Naive thymus-derived CD4-positive, alpha-beta T cell (primary cell): ENCODE measurements at regions not wholly inside any gene's neighbourhood (a gene's known extent, or its start where the extent isn't known, plus 50 kb on each side); places are given as distances from the start of the nearest gene placed in this dataset.
"Not testable (repeated sequence)": the region's sequence is repeated elsewhere in the genome, so short reads cannot be mapped to it uniquely, and the experiment has no call there.

Experiments
- ATAC-seq: fragments of 150-1000 bp; cut with Tn5 transposase; 2 replicates; pipeline ENCODE4 v1.10.0; 2021; ENCODE audit warnings: mild to moderate bottlenecking, moderate library complexity
- CTCF ChIA-PET: fragments of 350-600 bp; sonication (Branson Sonifier 250); formaldehyde crosslinking; loops from one replicate; lab custom pipeline; 2021; ENCODE audit warnings: antibody characterized with exemption; lab: Charles Lee
- POLR2A ChIA-PET: fragments of 350-600 bp; sonication (Branson Sonifier 250); formaldehyde crosslinking; loops from one replicate; lab custom pipeline; 2021; ENCODE audit warnings: antibody characterized with exemption, inconsistent platforms; lab: Charles Lee
- DNase-seq, 9 donors: peaks; one replicate each; pipeline versions ENCODE4 v3.0.0 to v3.0.0-alpha.2; 2020 to 2022; ENCODE audit warnings: mixed read lengths in 1 of 9
- H3K27ac ChIP-seq: one replicate; pipeline ENCODE4 v1.7.0; 2013; ENCODE audit warnings: mild to moderate bottlenecking, low read depth, low read length, moderate library complexity
- H3K27me3 ChIP-seq, 2 donors: one replicate each; pipeline ENCODE4 v1.7.0; 2013; ENCODE audit warnings: low read length in 2 of 2, mild to moderate bottlenecking in 2 of 2, moderate library complexity in 2 of 2; ENCODE audit not compliant: control insufficient read depth in 2 of 2, insufficient read depth in 2 of 2
- H3K36me3 ChIP-seq, 3 experiments: 1 replicate in 2 of 3; 2 replicates in 1 of 3; pipeline ENCODE4 v1.7.0; 2013; ENCODE audit warnings: low read length in 3 of 3, mild to moderate bottlenecking in 3 of 3, moderate library complexity in 1 of 3; ENCODE audit not compliant: insufficient read depth in 3 of 3, control insufficient read depth in 2 of 3
- H3K4me1 ChIP-seq, 2 donors: one replicate each; pipeline ENCODE4 v1.7.0; 2013; ENCODE audit warnings: low read length in 2 of 2, mild to moderate bottlenecking in 2 of 2, moderate library complexity in 1 of 2; ENCODE audit not compliant: control insufficient read depth in 2 of 2, insufficient read depth in 2 of 2
- H3K4me3 ChIP-seq: 2 replicates; pipeline ENCODE4 v1.7.0; 2013; ENCODE audit warnings: mild to moderate bottlenecking, low read length
- H3K9me3 ChIP-seq, 3 experiments: 1 replicate in 2 of 3; 2 replicates in 1 of 3; pipeline ENCODE4 v1.7.0; 2013; ENCODE audit warnings: low read length in 3 of 3; ENCODE audit not compliant: control insufficient read depth in 2 of 3
- H3K27ac Mint-ChIP-seq, 9 donors: one replicate each; pipeline ENCODE4 v1.8.0; 2020 to 2022; ENCODE audit warnings: mixed read lengths in 9 of 9, mild to moderate bottlenecking in 8 of 9, moderate library complexity in 5 of 9, inconsistent platforms in 2 of 9
- H3K27me3 Mint-ChIP-seq, 5 donors: one replicate each; pipeline ENCODE4 v1.8.0; 2021 to 2022; ENCODE audit warnings: mixed read lengths in 5 of 5, mild to moderate bottlenecking in 1 of 5
- H3K36me3 Mint-ChIP-seq, 5 donors: one replicate each; pipeline ENCODE4 v1.8.0; 2020 to 2022; ENCODE audit warnings: mixed read lengths in 5 of 5, mild to moderate bottlenecking in 3 of 5, inconsistent platforms in 1 of 5
- H3K4me1 Mint-ChIP-seq, 7 donors: one replicate each; pipeline ENCODE4 v1.8.0; 2020 to 2022; ENCODE audit warnings: mixed read lengths in 7 of 7, mild to moderate bottlenecking in 3 of 7, inconsistent platforms in 1 of 7
- H3K4me3 Mint-ChIP-seq, 10 donors: one replicate each; pipeline ENCODE4 v1.8.0; 2020 to 2022; ENCODE audit warnings: mild to moderate bottlenecking in 10 of 10, mixed read lengths in 10 of 10, moderate library complexity in 6 of 10, inconsistent platforms in 2 of 10
- H3K9me3 Mint-ChIP-seq, 11 donors: one replicate each; pipeline ENCODE4 v1.8.0; 2020 to 2022; ENCODE audit warnings: mixed read lengths in 11 of 11, mild to moderate bottlenecking in 4 of 11, inconsistent platforms in 1 of 11, moderate library complexity in 1 of 11
- intact Hi-C, 2 donors: fragments of 100-400 bp; cut with micrococcal nuclease; formaldehyde crosslinking; loops; one replicate each; pipeline ENCODE4 v1.15.1; 2023

DNA sequence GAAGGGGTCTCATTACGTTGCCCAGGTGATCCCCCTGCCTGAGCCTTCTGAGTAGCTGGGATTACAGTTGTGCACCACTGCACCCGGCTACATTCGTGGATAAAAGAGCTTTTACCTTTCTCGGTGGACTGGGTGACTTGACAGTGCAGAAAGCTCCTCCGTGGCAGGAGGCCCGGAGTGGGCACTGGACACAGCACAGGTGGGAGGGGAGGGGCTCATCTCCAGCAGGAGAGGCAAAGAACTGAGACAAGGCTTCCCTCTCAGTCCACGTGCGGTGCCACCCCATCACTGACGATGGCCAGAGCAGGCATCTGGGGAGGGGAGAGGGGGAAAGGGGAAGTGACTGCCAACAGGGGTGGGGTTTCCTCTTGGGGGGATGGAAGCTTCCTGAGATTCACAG lies 118.4 kb downstream of the SHANK2 start:
- no peaks in the 10 kb centered on the region for H3K4me1 Mint-ChIP-seq
- H3K4me1 ChIP-seq, result no peaks in the 10 kb centered on the region

GRCh38 chr11:71131861-71132260 lies 120.5 kb downstream of the SHANK2 start:
- no peaks in the 10 kb centered on the region for H3K36me3 ChIP-seq
- H3K4me1 ChIP-seq, result no peaks in the 10 kb centered on the region
- Mint-ChIP-seq H3K27me3 (peaks cover 0 to 36% (median 6%) of the 10 kb centered on the region in 5 donors), H3K4me1 (no peaks in the 10 kb centered on the region), H3K9me3 (peaks cover 0 to 3% (median 0%) of the 10 kb centered on the region in 11 donors), H3K36me3 (no peaks in the 10 kb centered on the region), H3K4me3 (no peak overlapping the region), H3K27ac (no peak overlapping the region)
- DNase-seq (no peak), ATAC-seq (no peak)
- intact Hi-C loops, result no loop called here
- no peak overlapping the region for H3K4me3 ChIP-seq
- POLR2A ChIA-PET, result no interaction called here
- CTCF ChIA-PET, result no interaction called here
- no peaks in the 10 kb centered on the region for H3K9me3 ChIP-seq
- H3K27me3 ChIP-seq, result no peaks in the 10 kb centered on the region
- no peak overlapping the region for H3K27ac ChIP-seq

More for the DNA sequence above, 118.4 kb downstream of the SHANK2 start:
- H3K27me3 ChIP-seq, result no peaks in the 10 kb centered on the region
- no peaks in the 10 kb centered on the region for H3K36me3 ChIP-seq
- H3K9me3 ChIP-seq, result no peaks in the 10 kb centered on the region
- ATAC-seq, result no peak
- H3K4me3 ChIP-seq, result no peak overlapping the region
- no peak overlapping the region for H3K27ac ChIP-seq
- H3K36me3 Mint-ChIP-seq, result no peaks in the 10 kb centered on the region
- ChIA-PET CTCF (no interaction called here), POLR2A (no interaction called here)
- no peak for DNase-seq
- no peak overlapping the region for H3K27ac Mint-ChIP-seq
- intact Hi-C loops, result no loop called here
- H3K4me3 Mint-ChIP-seq, result no peak overlapping the region
- H3K27me3 Mint-ChIP-seq, result peaks cover 0 to 40% (median 6%) of the 10 kb centered on the region in 5 donors
- H3K9me3 Mint-ChIP-seq, result peaks cover 0 to 3% (median 0%) of the 10 kb centered on the region in 11 donors

DNA sequence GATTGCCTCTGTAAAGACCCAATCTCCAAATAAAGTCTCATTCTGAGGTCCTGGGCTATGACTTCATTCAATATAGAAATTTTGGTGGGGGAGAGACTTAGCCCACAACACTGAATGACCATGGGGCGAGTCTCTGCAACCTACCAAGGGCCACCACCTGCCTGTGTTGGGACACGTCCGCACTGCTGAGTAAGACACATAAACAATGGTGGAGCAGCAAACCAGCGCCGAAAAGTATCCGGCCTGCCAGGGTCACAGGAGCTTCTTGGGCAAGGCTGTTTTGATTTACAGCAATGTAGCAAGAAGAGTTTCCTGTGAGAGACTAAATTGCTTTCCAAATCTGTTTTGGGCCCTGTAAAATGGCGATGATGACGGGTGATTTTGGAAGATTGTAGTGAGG lies 122.3 kb downstream of the SHANK2 start:
- Histone ChIP-seq H3K4me1 (no peaks in the 10 kb centered on the region), H3K36me3 (no peaks in the 10 kb centered on the region), H3K27ac (no peak overlapping the region), H3K9me3 (no peaks in the 10 kb centered on the region), H3K27me3 (no peaks in the 10 kb centered on the region), H3K4me3 (no peak overlapping the region)
- no peak overlapping the region for H3K27ac Mint-ChIP-seq
- intact Hi-C loops, result no loop called here
- ChIA-PET POLR2A (no interaction called here), CTCF (no interaction called here)
- DNase-seq, result no peak
- no peaks in the 10 kb centered on the region for H3K36me3 Mint-ChIP-seq
- H3K4me1 Mint-ChIP-seq, result no peaks in the 10 kb centered on the region
- H3K9me3 Mint-ChIP-seq, result peaks cover 0 to 3% (median 0%) of the 10 kb centered on the region in 11 donors
- peaks cover 0 to 35% (median 6%) of the 10 kb centered on the region in 5 donors for H3K27me3 Mint-ChIP-seq
- no peak for ATAC-seq
- H3K4me3 Mint-ChIP-seq, result no peak overlapping the region

DNA sequence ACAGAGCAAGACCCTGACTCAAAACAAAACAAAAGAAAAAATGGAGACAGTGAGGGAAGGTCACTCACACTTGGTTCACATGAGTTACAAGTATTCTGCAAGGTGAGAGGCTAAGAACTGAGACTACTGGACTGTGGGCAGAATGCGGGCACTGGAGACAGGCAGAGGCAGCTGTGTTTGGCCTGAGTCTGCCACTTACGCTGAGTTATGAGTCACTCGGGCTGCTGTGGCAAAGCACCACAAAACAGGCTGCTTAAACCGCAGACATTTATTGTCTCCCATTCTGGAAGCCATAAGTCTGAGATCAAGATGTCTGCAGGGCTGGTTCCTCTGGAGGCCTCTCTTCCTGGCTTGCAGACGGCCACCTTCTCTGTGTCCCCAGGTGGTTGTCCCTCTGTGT lies 122.8 kb downstream of the SHANK2 start:
- Mint-ChIP-seq H3K4me1 (no peaks in the 10 kb centered on the region), H3K36me3 (no peaks in the 10 kb centered on the region), H3K27ac (no peak overlapping the region), H3K27me3 (peaks cover 0 to 30% (median 6%) of the 10 kb centered on the region in 5 donors), H3K4me3 (no peak overlapping the region), H3K9me3 (peaks cover 0 to 5% (median 0%) of the 10 kb centered on the region in 11 donors)
- H3K4me1 ChIP-seq, result no peaks in the 10 kb centered on the region
- no peak overlapping the region for H3K4me3 ChIP-seq
- DNase-seq (no peak), ATAC-seq (no peak)
- no peaks in the 10 kb centered on the region for H3K36me3 ChIP-seq
- H3K27ac ChIP-seq, result no peak overlapping the region
- intact Hi-C loops, result no loop called here
- H3K27me3 ChIP-seq, result no peaks in the 10 kb centered on the region
- ChIA-PET CTCF (no interaction called here), POLR2A (no interaction called here)
- no peaks in the 10 kb centered on the region for H3K9me3 ChIP-seq

- DNase-seq (no peak), ATAC-seq (no peak)
- peaks cover 0 to 23% (median 6%) of the 10 kb centered on the region in 5 donors for H3K27me3 Mint-ChIP-seq
- Histone ChIP-seq H3K27ac (no peak overlapping the region), H3K27me3 (no peaks in the 10 kb centered on the region), H3K4me1 (no peaks in the 10 kb centered on the region), H3K36me3 (no peaks in the 10 kb centered on the region), H3K9me3 (no peaks in the 10 kb centered on the region), H3K4me3 (no peak overlapping the region)
- H3K4me3 Mint-ChIP-seq, result no peak overlapping the region
- POLR2A ChIA-PET, result no interaction called here
- peaks cover 2 to 16% (median 5%) of the 10 kb centered on the region in 11 donors for H3K9me3 Mint-ChIP-seq
- no peaks in the 10 kb centered on the region for H3K4me1 Mint-ChIP-seq
- H3K27ac Mint-ChIP-seq, result no peak overlapping the region
- H3K36me3 Mint-ChIP-seq, result no peaks in the 10 kb centered on the region
- intact Hi-C loops, result no loop called here
- CTCF ChIA-PET, result no interaction called here
These were observed 124.6 kb downstream of the SHANK2 start for GRCh38 chr11:71127806-71128205.

DNA sequence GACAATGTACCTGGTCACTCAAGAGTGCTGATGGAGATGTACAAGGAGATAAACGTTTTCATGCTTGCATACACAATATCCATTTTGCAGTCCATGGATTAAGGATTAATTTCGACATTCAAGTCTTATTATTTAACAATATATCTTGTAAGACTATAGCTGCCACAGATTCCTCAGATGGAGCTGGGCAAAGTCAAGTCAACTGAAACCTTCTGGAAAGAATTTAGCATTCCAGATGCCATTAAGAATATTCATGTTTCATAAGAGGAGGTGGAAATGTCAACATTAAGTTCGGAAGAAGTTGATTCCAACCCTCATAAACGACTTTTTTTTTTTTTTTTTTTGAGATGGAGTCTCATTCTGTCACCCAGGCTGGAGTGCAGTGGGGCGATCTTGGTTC lies 126.0 kb downstream of the SHANK2 start:
- H3K9me3 Mint-ChIP-seq, result peaks cover 3 to 16% (median 5%) of the 10 kb centered on the region in 11 donors
- ATAC-seq, H3K27ac Mint-ChIP-seq, POLR2A ChIA-PET, intact Hi-C loops, H3K4me1 Mint-ChIP-seq, H3K4me3 Mint-ChIP-seq, H3K36me3 Mint-ChIP-seq, H3K9me3 ChIP-seq, DNase-seq, CTCF ChIA-PET, H3K4me1 ChIP-seq, H3K4me3 ChIP-seq, H3K36me3 ChIP-seq, H3K27me3 ChIP-seq, H3K27ac ChIP-seq: not testable (repeated sequence)
- H3K27me3 Mint-ChIP-seq, result peaks cover 0 to 12% (median 6%) of the 10 kb centered on the region in 5 donors

DNA sequence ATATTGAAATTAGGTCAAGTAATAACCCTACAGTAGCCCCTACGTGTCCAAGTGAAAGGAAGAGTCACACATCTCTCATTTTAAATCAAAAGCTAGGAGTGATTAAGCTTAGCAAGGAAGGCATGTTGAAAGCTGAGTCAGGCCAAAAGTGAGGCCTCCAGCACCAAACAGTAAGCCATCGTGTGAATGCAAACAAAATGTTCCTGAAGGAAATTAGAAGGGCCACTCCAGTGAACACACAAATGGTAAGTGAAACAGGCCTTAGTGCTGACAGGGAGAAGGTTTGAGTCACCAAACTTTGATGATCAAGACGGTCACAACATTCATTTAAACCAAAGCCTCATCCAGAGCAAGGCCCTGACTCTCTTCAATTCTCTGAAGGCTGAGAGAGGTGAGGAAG lies 127.2 kb downstream of the SHANK2 start:
- peaks cover 3 to 16% (median 5%) of the 10 kb centered on the region in 11 donors for H3K9me3 Mint-ChIP-seq
- ChIA-PET CTCF (no interaction called here), POLR2A (no interaction called here)
- ATAC-seq, result no peak
- intact Hi-C loops, result no loop called here
- no peak overlapping the region for H3K27ac Mint-ChIP-seq
- Histone ChIP-seq H3K9me3 (no peaks in the 10 kb centered on the region), H3K27ac (no peak overlapping the region), H3K4me3 (no peak overlapping the region), H3K4me1 (no peaks in the 10 kb centered on the region), H3K27me3 (no peaks in the 10 kb centered on the region), H3K36me3 (no peaks in the 10 kb centered on the region)
- no peaks in the 10 kb centered on the region for H3K36me3 Mint-ChIP-seq
- H3K4me3 Mint-ChIP-seq, result no peak overlapping the region
- no peak for DNase-seq
- no peaks in the 10 kb centered on the region for H3K4me1 Mint-ChIP-seq
- H3K27me3 Mint-ChIP-seq, result peaks cover 0 to 6% (median 3%) of the 10 kb centered on the region in 5 donors
